MCF 10A (cell line): ENCODE measurements at regions not wholly inside any gene's neighbourhood (a gene's known extent, or its start where the extent isn't known, plus 50 kb on each side); places are given as distances from the start of the nearest gene placed in this dataset.

ENCODE experiments used
- BruUV-seq: library from RNA; stranded (reverse); fragments of 400-500 nt; replicated peaks from 2 replicates; lab custom pipeline; 2021; lab: Mats Ljungman, UMichigan
- CTCF ChIA-PET: fragments of 300-600 bp; sonication (Branson Sonifier 250); formaldehyde crosslinking; extraction: SDS; loops from one replicate; lab custom pipeline; 2021; ENCODE audit warnings: antibody characterized with exemption, inconsistent platforms; lab: Yijun Ruan, JAX
- POLR2A ChIA-PET: fragments of 300-600, 350-650 bp; sonication (Branson Sonifier 250); formaldehyde crosslinking; extraction: SDS; loops from one replicate; lab custom pipeline; 2020; ENCODE audit warnings: antibody characterized with exemption, inconsistent platforms; lab: Yijun Ruan, JAX
- DNase-seq: peaks from one replicate; pipeline ENCODE4 v3.0.0-alpha.2; 2018; ENCODE audit not compliant: unreplicated experiment
- H3K27ac Mint-ChIP-seq: one replicate; pipeline ENCODE4 v1.8.0; 2022; ENCODE audit warnings: mild to moderate bottlenecking, low read depth, mixed read lengths; ENCODE audit not compliant: unreplicated experiment
- H3K27me3 Mint-ChIP-seq: one replicate; pipeline ENCODE4 v1.8.0; 2022; ENCODE audit warnings: mixed read lengths; ENCODE audit not compliant: insufficient read depth, unreplicated experiment
- H3K36me3 Mint-ChIP-seq: one replicate; pipeline ENCODE4 v1.8.0; 2022; ENCODE audit warnings: mild to moderate bottlenecking, moderate library complexity, mixed read lengths; ENCODE audit not compliant: insufficient read depth, unreplicated experiment
- H3K4me1 Mint-ChIP-seq: one replicate; pipeline ENCODE4 v1.8.0; 2022; ENCODE audit warnings: mixed read lengths; ENCODE audit not compliant: insufficient read depth, unreplicated experiment
- H3K4me3 Mint-ChIP-seq: one replicate; pipeline ENCODE4 v1.8.0; 2022; ENCODE audit warnings: mild to moderate bottlenecking, moderate library complexity, mixed read lengths; ENCODE audit not compliant: unreplicated experiment
- H3K9me3 Mint-ChIP-seq: one replicate; pipeline ENCODE4 v1.8.0; 2022; ENCODE audit warnings: mixed read lengths; ENCODE audit not compliant: unreplicated experiment
- CTCF ChIP-seq: fragments of 200-600 bp; IDR thresholded peaks from one replicate; pipeline ENCODE4 v1.8.0; 2022; ENCODE audit warnings: antibody characterized with exemption, mild to moderate bottlenecking; ENCODE audit not compliant: unreplicated experiment
- intact Hi-C: fragments of 100-400 bp; cut with micrococcal nuclease; formaldehyde crosslinking; loops from 2 replicates; pipeline ENCODE4 v1.14.1; 2022

- intact Hi-C loops = no loop called here
- no peaks in the 10 kb centered on the region for H3K9me3 Mint-ChIP-seq
- no peak for TF ChIP-seq CTCF
- no peak overlapping the region for H3K27ac Mint-ChIP-seq
- no peak for DNase-seq
- no peaks in the 10 kb centered on the region for H3K36me3 Mint-ChIP-seq
- ChIA-PET POLR2A (no interaction called here), CTCF (no interaction called here)
- no peaks in the 10 kb centered on the region for H3K4me1 Mint-ChIP-seq
- BruUV-seq = no TSS peak
- H3K27me3 Mint-ChIP-seq = no peaks in the 10 kb centered on the region
- no peak overlapping the region for H3K4me3 Mint-ChIP-seq
These were observed 273.5 kb upstream of the IRX2 start for GRCh38 chr5:3024976-3025375.

GRCh38 chr5:3024554-3024953, 273.1 kb upstream of the IRX2 start:
- H3K4me3 Mint-ChIP-seq = no peak overlapping the region
- intact Hi-C loops = no loop called here
- no peaks in the 10 kb centered on the region for H3K9me3 Mint-ChIP-seq
- ChIA-PET CTCF (no interaction called here), POLR2A (no interaction called here)
- TF ChIP-seq CTCF = no peak
- DNase-seq = no peak
- no peaks in the 10 kb centered on the region for H3K4me1 Mint-ChIP-seq
- H3K36me3 Mint-ChIP-seq = no peaks in the 10 kb centered on the region
- no peak overlapping the region for H3K27ac Mint-ChIP-seq
- no peaks in the 10 kb centered on the region for H3K27me3 Mint-ChIP-seq
- no TSS peak for BruUV-seq

DNA sequence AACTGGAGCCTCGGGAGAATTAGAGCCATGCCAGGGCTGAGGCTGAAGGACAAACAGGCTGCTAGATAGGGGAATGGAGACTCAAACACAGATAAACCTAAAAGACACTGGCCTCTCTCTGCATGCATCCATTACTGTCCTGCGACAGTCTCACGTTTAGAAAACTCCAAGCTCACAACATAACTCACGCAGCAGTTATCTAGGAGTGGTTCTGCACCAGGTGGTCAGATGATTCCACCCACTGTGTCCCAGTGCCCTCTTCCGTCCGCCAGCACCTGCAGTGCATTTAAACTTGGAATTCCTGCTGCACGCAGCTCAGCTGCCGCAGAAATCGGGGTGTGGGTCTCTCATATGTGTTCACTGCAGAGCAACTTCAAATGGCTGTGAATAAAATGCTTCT, 272.6 kb upstream of the IRX2 start:
- ChIA-PET CTCF (no interaction called here), POLR2A (no interaction called here)
- Mint-ChIP-seq H3K36me3 (no peaks in the 10 kb centered on the region), H3K4me1 (no peaks in the 10 kb centered on the region), H3K27me3 (no peaks in the 10 kb centered on the region), H3K27ac (no peak overlapping the region), H3K4me3 (no peak overlapping the region), H3K9me3 (no peaks in the 10 kb centered on the region)
- DNase-seq = no peak
- no peak for TF ChIP-seq CTCF
- intact Hi-C loops = no loop called here
- no TSS peak for BruUV-seq

- H3K36me3 Mint-ChIP-seq = no peaks in the 10 kb centered on the region
These were observed 272.2 kb upstream of the IRX2 start for GRCh38 chr5:3023656-3024055.

More at GRCh38 chr5:3023656-3024055, 272.2 kb upstream of the IRX2 start:
- H3K4me3 Mint-ChIP-seq = no peak overlapping the region
- intact Hi-C loops = no loop called here
- ChIA-PET CTCF (no interaction called here), POLR2A (no interaction called here)
- H3K9me3 Mint-ChIP-seq = no peaks in the 10 kb centered on the region
- no peaks in the 10 kb centered on the region for H3K27me3 Mint-ChIP-seq
- H3K4me1 Mint-ChIP-seq = no peaks in the 10 kb centered on the region
- TF ChIP-seq CTCF = no peak
- no peak for DNase-seq
- no TSS peak for BruUV-seq
- no peak overlapping the region for H3K27ac Mint-ChIP-seq
